ENCODE measurements at regions not wholly inside any gene's neighbourhood (a gene's known extent, or its start where the extent isn't known, plus 50 kb on each side); places are given as distances from the start of the nearest gene placed in this dataset.

GRCh38 chr12:129959889-129960288 is 56.1 kb upstream of the TMEM132D start:
- Histone ChIP-seq H3K9ac (ENCODE audit: low read depth in 1 of 3, low read length in 3 of 3) (no peak overlapping the region), H3K27ac (ENCODE audit: low read depth, low read length) (no peak overlapping the region), H3K27me3 (ENCODE audit: control insufficient read depth in 3 of 3, insufficient read depth in 3 of 3, low read length in 3 of 3) (no peaks in the 10 kb centered on the region)

GRCh38 chr12:129961091-129961490 is 57.3 kb upstream of the TMEM132D start:
- no peak overlapping the region for H3K9ac ChIP-seq (ENCODE audit: low read depth in 1 of 3, low read length in 3 of 3)
- H3K27me3 ChIP-seq (ENCODE audit: control insufficient read depth in 3 of 3, insufficient read depth in 3 of 3, low read length in 3 of 3) = no peaks in the 10 kb centered on the region
- H3K4me3 ChIP-seq (ENCODE audit: low read length in 3 of 3) = no peak overlapping the region
- H3K36me3 ChIP-seq (ENCODE audit: control insufficient read depth in 3 of 3, insufficient read depth in 3 of 3, low read length in 3 of 3) = no peaks in the 10 kb centered on the region
- no peak overlapping the region for H3K27ac ChIP-seq (ENCODE audit: low read depth, low read length)
- peaks cover 0 to 3% (median 0%) of the 10 kb centered on the region in 3 donors for H3K9me3 ChIP-seq (ENCODE audit: control insufficient read depth in 3 of 3, low read length in 3 of 3)
- H3K4me1 ChIP-seq (ENCODE audit: control insufficient read depth in 3 of 3, insufficient read depth in 3 of 3, low read length in 3 of 3) = no peaks in the 10 kb centered on the region

More at GRCh38 chr12:129959889-129960288, 56.1 kb upstream of the TMEM132D start:
- Histone ChIP-seq H3K36me3 (ENCODE audit: control insufficient read depth in 3 of 3, insufficient read depth in 3 of 3, low read length in 3 of 3) (no peaks in the 10 kb centered on the region), H3K4me1 (ENCODE audit: control insufficient read depth in 3 of 3, insufficient read depth in 3 of 3, low read length in 3 of 3) (no peaks in the 10 kb centered on the region), H3K9me3 (ENCODE audit: control insufficient read depth in 3 of 3, low read length in 3 of 3) (peaks cover 0 to 3% (median 0%) of the 10 kb centered on the region in 3 donors), H3K4me3 (ENCODE audit: low read length in 3 of 3) (no peak overlapping the region)

GRCh38 chr12:129961856-129962255 is 58.0 kb upstream of the TMEM132D start:
- Histone ChIP-seq H3K9me3 (ENCODE audit: control insufficient read depth in 3 of 3, low read length in 3 of 3) (peaks cover 0 to 3% (median 0%) of the 10 kb centered on the region in 3 donors), H3K4me1 (ENCODE audit: control insufficient read depth in 3 of 3, insufficient read depth in 3 of 3, low read length in 3 of 3) (no peaks in the 10 kb centered on the region), H3K4me3 (ENCODE audit: low read length in 3 of 3) (no peak overlapping the region), H3K27me3 (ENCODE audit: control insufficient read depth in 3 of 3, insufficient read depth in 3 of 3, low read length in 3 of 3) (no peaks in the 10 kb centered on the region), H3K27ac (ENCODE audit: low read depth, low read length) (no peak overlapping the region), H3K36me3 (ENCODE audit: control insufficient read depth in 3 of 3, insufficient read depth in 3 of 3, low read length in 3 of 3) (no peaks in the 10 kb centered on the region), H3K9ac (ENCODE audit: low read depth in 1 of 3, low read length in 3 of 3) (no peak overlapping the region)

GRCh38 chr12:129964300-129964699 is 60.5 kb upstream of the TMEM132D start:
- Histone ChIP-seq H3K4me1 (ENCODE audit: control insufficient read depth in 3 of 3, insufficient read depth in 3 of 3, low read length in 3 of 3) (no peaks in the 10 kb centered on the region), H3K9me3 (ENCODE audit: control insufficient read depth in 3 of 3, low read length in 3 of 3) (peaks cover 0 to 3% (median 0%) of the 10 kb centered on the region in 3 donors), H3K36me3 (ENCODE audit: control insufficient read depth in 3 of 3, insufficient read depth in 3 of 3, low read length in 3 of 3) (no peaks in the 10 kb centered on the region), H3K27me3 (ENCODE audit: control insufficient read depth in 3 of 3, insufficient read depth in 3 of 3, low read length in 3 of 3) (no peaks in the 10 kb centered on the region), H3K27ac (ENCODE audit: low read depth, low read length) (no peak overlapping the region), H3K9ac (ENCODE audit: low read depth in 1 of 3, low read length in 3 of 3) (no peak overlapping the region), H3K4me3 (ENCODE audit: low read length in 3 of 3) (no peak overlapping the region)

- Histone ChIP-seq H3K9me3 (ENCODE audit: control insufficient read depth in 3 of 3, low read length in 3 of 3) (peaks cover 0 to 3% (median 0%) of the 10 kb centered on the region in 3 donors), H3K9ac (ENCODE audit: low read depth in 1 of 3, low read length in 3 of 3) (no peak overlapping the region), H3K4me1 (ENCODE audit: control insufficient read depth in 3 of 3, insufficient read depth in 3 of 3, low read length in 3 of 3) (no peaks in the 10 kb centered on the region), H3K27me3 (ENCODE audit: control insufficient read depth in 3 of 3, insufficient read depth in 3 of 3, low read length in 3 of 3) (no peaks in the 10 kb centered on the region), H3K36me3 (ENCODE audit: control insufficient read depth in 3 of 3, insufficient read depth in 3 of 3, low read length in 3 of 3) (no peaks in the 10 kb centered on the region), H3K27ac (ENCODE audit: low read depth, low read length) (no peak overlapping the region), H3K4me3 (ENCODE audit: low read length in 3 of 3) (no peak overlapping the region)
These were observed 61.1 kb upstream of the TMEM132D start for GRCh38 chr12:129964826-129965457.

- Histone ChIP-seq H3K27me3 (ENCODE audit: control insufficient read depth in 3 of 3, insufficient read depth in 3 of 3, low read length in 3 of 3) (no peaks in the 10 kb centered on the region), H3K4me3 (ENCODE audit: low read length in 3 of 3) (no peak overlapping the region), H3K9me3 (ENCODE audit: control insufficient read depth in 3 of 3, low read length in 3 of 3) (no peaks in the 10 kb centered on the region), H3K27ac (ENCODE audit: low read depth, low read length) (no peak overlapping the region), H3K4me1 (ENCODE audit: control insufficient read depth in 3 of 3, insufficient read depth in 3 of 3, low read length in 3 of 3) (no peaks in the 10 kb centered on the region), H3K36me3 (ENCODE audit: control insufficient read depth in 3 of 3, insufficient read depth in 3 of 3, low read length in 3 of 3) (no peaks in the 10 kb centered on the region), H3K9ac (ENCODE audit: low read depth in 1 of 3, low read length in 3 of 3) (no peak overlapping the region)
These were observed 62.5 kb upstream of the TMEM132D start for GRCh38 chr12:129966146-129966995.

- H3K36me3 ChIP-seq (ENCODE audit: control insufficient read depth in 3 of 3, insufficient read depth in 3 of 3, low read length in 3 of 3) = no peaks in the 10 kb centered on the region
- H3K27me3 ChIP-seq (ENCODE audit: control insufficient read depth in 3 of 3, insufficient read depth in 3 of 3, low read length in 3 of 3) = no peaks in the 10 kb centered on the region
- H3K4me1 ChIP-seq (ENCODE audit: control insufficient read depth in 3 of 3, insufficient read depth in 3 of 3, low read length in 3 of 3) = no peaks in the 10 kb centered on the region
- H3K4me3 ChIP-seq (ENCODE audit: low read length in 3 of 3) = no peak overlapping the region
- H3K9ac ChIP-seq (ENCODE audit: low read depth in 1 of 3, low read length in 3 of 3) = no peak overlapping the region
- no peak overlapping the region for H3K27ac ChIP-seq (ENCODE audit: low read depth, low read length)
- peaks cover 0 to 2% (median 0%) of the 10 kb centered on the region in 3 donors for H3K9me3 ChIP-seq (ENCODE audit: control insufficient read depth in 3 of 3, low read length in 3 of 3)
These were observed 67.9 kb upstream of the TMEM132D start for GRCh38 chr12:129971721-129972120.

- H3K9me3 ChIP-seq (ENCODE audit: control insufficient read depth in 3 of 3, low read length in 3 of 3) = peaks cover 0 to 2% (median 0%) of the 10 kb centered on the region in 3 donors
- no peaks in the 10 kb centered on the region for H3K27me3 ChIP-seq (ENCODE audit: control insufficient read depth in 3 of 3, insufficient read depth in 3 of 3, low read length in 3 of 3)
- no peaks in the 10 kb centered on the region for H3K4me1 ChIP-seq (ENCODE audit: control insufficient read depth in 3 of 3, insufficient read depth in 3 of 3, low read length in 3 of 3)
- no peak overlapping the region for H3K9ac ChIP-seq (ENCODE audit: low read depth in 1 of 3, low read length in 3 of 3)
- no peak overlapping the region for H3K4me3 ChIP-seq (ENCODE audit: low read length in 3 of 3)
- H3K27ac ChIP-seq (ENCODE audit: low read depth, low read length) = no peak overlapping the region
- no peaks in the 10 kb centered on the region for H3K36me3 ChIP-seq (ENCODE audit: control insufficient read depth in 3 of 3, insufficient read depth in 3 of 3, low read length in 3 of 3)
These were observed 69.6 kb upstream of the TMEM132D start for GRCh38 chr12:129973236-129973961.

- Histone ChIP-seq H3K9ac (ENCODE audit: low read depth in 1 of 3, low read length in 3 of 3) (no peak overlapping the region), H3K4me1 (ENCODE audit: control insufficient read depth in 3 of 3, insufficient read depth in 3 of 3, low read length in 3 of 3) (no peaks in the 10 kb centered on the region), H3K4me3 (ENCODE audit: low read length in 3 of 3) (no peak overlapping the region), H3K36me3 (ENCODE audit: control insufficient read depth in 3 of 3, insufficient read depth in 3 of 3, low read length in 3 of 3) (no peaks in the 10 kb centered on the region), H3K9me3 (ENCODE audit: control insufficient read depth in 3 of 3, low read length in 3 of 3) (peaks cover 0 to 13% (median 0%) of the 10 kb centered on the region in 3 donors), H3K27ac (ENCODE audit: low read depth, low read length) (no peak overlapping the region), H3K27me3 (ENCODE audit: control insufficient read depth in 3 of 3, insufficient read depth in 3 of 3, low read length in 3 of 3) (peaks cover 0 to 2% (median 0%) of the 10 kb centered on the region in 3 donors)
These were observed 80.3 kb upstream of the TMEM132D start for GRCh38 chr12:129984106-129984505.
